Mesothelial cell of epicardium (in vitro differentiated cells): ENCODE measurements at regions not wholly inside any gene's neighbourhood (a gene's known extent, or its start where the extent isn't known, plus 50 kb on each side); places are given as distances from the start of the nearest gene placed in this dataset.

Experiments used
- DNase-seq, 2 experiments: peaks; one replicate each; pipeline ENCODE4 v3.0.0; 2021; ENCODE audit warnings: low spot score in 2 of 2; ENCODE audit not compliant: unreplicated experiment in 2 of 2
- H3K27ac Mint-ChIP-seq: 2 replicates; pipeline ENCODE4 v1.8.0; 2021; ENCODE audit warnings: mixed read lengths
- H3K27me3 Mint-ChIP-seq: 2 replicates; pipeline ENCODE4 v1.8.0; 2021; ENCODE audit warnings: low read depth, mixed read lengths
- H3K36me3 Mint-ChIP-seq: 2 replicates; pipeline ENCODE4 v1.8.0; 2021; ENCODE audit warnings: mixed read lengths
- H3K4me1 Mint-ChIP-seq: 2 replicates; pipeline ENCODE4 v1.8.0; 2021; ENCODE audit warnings: mixed read lengths
- H3K4me3 Mint-ChIP-seq: 2 replicates; pipeline ENCODE4 v1.8.0; 2021; ENCODE audit warnings: mild to moderate bottlenecking, moderate library complexity, mixed read lengths
- H3K9me3 Mint-ChIP-seq: 2 replicates; pipeline ENCODE4 v1.8.0; 2021; ENCODE audit warnings: mixed read lengths
- CTCF ChIP-seq: fragments of 200-600 bp; sonication (generic); IDR thresholded peaks from one replicate; pipeline ENCODE4 v1.5.0; 2021; ENCODE audit warnings: antibody characterized with exemption; ENCODE audit not compliant: unreplicated experiment

GRCh38 chr2:217026161-217026560, 166.3 kb upstream of the TNP1 start:
- Mint-ChIP-seq H3K36me3 (no peaks in the 10 kb centered on the region), H3K4me1 (no peaks in the 10 kb centered on the region), H3K27ac (no peak overlapping the region), H3K27me3 (peaks cover 18% of the 10 kb centered on the region), H3K9me3 (peaks cover 4% of the 10 kb centered on the region), H3K4me3 (no peak overlapping the region)
- DNase-seq: no peak
- no peak for TF ChIP-seq CTCF

DNA sequence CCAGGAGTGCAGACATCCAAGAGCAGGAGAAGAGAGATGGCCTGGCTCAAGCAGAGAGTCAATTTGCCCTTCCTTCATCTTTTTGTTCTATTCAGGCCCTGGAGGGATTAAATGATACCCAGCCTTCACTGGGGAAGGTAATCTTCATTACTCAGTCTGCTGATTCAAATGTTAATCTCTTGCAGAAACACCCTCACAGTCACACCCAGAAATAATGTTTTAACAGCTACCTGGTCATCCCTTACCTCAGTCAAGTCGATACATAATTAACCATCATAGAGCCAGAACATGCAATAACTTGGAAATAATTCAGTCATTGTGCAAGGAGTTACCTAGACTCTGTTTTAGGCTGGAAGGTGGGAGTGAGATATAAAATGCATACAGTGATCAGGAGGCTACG, 163.7 kb upstream of the TNP1 start:
- H3K4me3 Mint-ChIP-seq: no peak overlapping the region
- H3K4me1 Mint-ChIP-seq: no peaks in the 10 kb centered on the region
- no peak overlapping the region for H3K27ac Mint-ChIP-seq
- no peak for TF ChIP-seq CTCF
- H3K36me3 Mint-ChIP-seq: no peaks in the 10 kb centered on the region
- no peaks in the 10 kb centered on the region for H3K27me3 Mint-ChIP-seq
- no peak for DNase-seq
- H3K9me3 Mint-ChIP-seq: peaks cover 11% of the 10 kb centered on the region

DNA sequence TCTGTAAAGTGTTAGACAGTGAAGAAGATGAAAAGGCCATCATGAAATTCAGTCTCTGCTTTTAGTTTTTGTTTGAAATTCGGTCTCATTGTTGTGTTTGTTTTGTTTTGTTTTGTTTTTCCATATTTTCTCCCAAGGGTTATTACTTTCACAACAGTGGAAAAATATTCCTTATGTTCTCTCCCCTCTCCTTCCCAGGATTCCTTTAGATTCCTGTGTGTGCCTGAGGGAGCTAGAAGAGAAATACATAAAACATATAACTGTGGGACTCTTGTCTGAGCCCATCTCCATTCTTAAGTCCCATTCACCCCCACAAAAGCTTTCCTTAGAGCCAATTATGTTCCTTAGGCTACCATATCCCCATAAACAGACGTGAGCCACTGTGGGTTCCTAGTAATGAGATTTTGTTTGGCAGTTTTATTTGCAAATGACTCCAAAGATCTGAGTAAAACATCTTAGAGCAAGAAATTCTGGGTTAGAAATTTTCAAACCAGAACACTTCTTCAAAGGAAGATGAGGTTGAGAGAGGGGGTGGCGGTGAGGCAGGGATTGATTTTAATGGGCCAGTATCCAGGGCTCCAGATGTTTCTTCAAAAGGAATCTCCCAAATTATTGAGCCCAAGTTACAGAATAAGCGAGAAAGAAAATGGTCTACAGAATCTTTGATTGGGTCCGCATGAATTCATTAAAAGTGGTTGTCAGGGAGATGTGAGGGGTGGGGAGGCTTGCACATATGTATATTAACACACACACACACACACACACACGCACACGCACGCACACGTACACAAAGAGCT, 157.8 kb upstream of the TNP1 start:
- Mint-ChIP-seq H3K27me3 (no peaks in the 10 kb centered on the region), H3K36me3 (no peaks in the 10 kb centered on the region), H3K4me1 (peaks cover 17% of the 10 kb centered on the region), H3K27ac (no peak overlapping the region), H3K4me3 (no peak overlapping the region), H3K9me3 (peaks cover 9% of the 10 kb centered on the region)
- DNase-seq: no peak
- TF ChIP-seq CTCF: no peak

DNA sequence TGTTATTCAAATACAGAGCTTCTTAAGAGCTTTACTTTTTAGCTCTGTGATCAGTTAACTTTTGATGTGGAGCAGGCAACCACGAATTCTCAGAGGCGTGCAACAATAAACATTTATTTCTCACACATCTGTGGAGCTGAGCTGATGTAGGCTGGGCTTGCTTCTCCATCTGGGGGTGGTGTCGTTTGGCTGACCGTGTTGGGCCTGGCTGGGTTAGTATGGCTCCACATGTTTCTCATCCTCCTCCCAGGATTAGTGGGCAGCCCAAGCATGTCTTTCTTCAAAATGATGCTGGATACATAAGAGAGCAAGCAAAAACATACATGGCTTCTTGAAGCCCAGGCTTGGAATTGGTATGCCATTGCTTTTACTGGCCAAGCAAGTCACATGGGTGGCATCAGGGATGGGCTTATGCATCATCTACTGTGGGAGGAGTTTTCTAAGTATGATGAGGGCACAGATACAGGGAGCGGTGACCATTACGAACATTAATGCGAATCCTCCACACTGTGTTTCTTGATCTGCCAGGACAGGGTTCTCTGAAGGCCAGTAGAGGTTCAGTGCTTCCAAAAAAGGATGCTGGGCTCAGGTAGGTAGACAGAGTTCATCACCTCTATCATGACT, 157.0 kb upstream of the TNP1 start:
- DNase-seq: no peak
- Mint-ChIP-seq H3K4me1 (peaks cover 17% of the 10 kb centered on the region), H3K36me3 (no peaks in the 10 kb centered on the region), H3K9me3 (peaks cover 9% of the 10 kb centered on the region), H3K27ac (no peak overlapping the region), H3K4me3 (no peak overlapping the region), H3K27me3 (no peaks in the 10 kb centered on the region)
- TF ChIP-seq CTCF: no peak

DNA sequence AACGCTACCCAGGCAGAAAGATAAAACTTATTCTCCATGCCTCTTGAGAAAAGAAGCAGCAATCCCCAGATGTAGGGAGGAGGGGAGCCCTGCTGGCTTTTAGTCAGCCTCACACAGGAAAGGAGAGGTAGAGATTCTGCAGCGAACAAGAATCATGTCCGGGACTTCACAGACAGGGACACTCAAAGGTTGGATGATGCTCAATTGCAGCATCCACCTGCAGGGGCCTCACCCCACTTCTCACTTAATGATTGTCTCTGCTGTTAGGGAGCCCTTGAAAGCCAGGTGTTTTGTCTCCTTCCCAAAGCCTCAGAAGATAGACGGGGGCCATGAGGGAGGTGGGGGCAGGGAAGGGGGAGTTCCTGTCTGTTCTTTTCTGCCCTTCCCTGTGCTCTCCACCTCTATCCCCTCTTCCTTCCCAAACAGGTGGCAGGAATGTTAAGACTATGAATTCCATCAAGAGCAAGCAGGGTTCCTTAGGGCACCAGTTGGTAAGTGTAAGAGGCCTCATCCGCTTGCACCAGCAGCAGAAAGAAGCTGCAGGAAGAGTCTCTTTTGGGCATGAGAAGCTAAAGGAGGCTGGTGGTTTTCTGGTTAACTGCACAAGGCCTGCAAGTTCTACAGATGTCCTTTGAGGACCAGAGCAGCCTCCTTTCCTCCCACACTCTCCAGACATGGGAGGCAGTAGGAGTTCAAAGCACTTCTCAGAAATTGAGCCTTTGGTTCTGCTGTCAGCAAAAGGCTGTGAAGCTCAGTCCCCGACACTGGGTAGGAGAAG, 154.7 kb upstream of the TNP1 start:
- no peak overlapping the region for H3K4me3 Mint-ChIP-seq
- no peaks in the 10 kb centered on the region for H3K27me3 Mint-ChIP-seq
- H3K36me3 Mint-ChIP-seq: no peaks in the 10 kb centered on the region
- peaks cover 9% of the 10 kb centered on the region for H3K9me3 Mint-ChIP-seq
- no peak for DNase-seq
- H3K27ac Mint-ChIP-seq: no peak overlapping the region
- H3K4me1 Mint-ChIP-seq: peaks cover 17% of the 10 kb centered on the region
- TF ChIP-seq CTCF: no peak
